Heart left ventricle (tissue), 16 donors: ENCODE measurements at regions not wholly inside any gene's neighbourhood (a gene's known extent, or its start where the extent isn't known, plus 50 kb on each side); places are given as distances from the start of the nearest gene placed in this dataset.

Source experiments
- ATAC-seq, 4 donors: fragments of 200-7000 bp; cut with Tn5 transposase; one replicate each; pipeline ENCODE4 v1.9.1; 2020 to 2022; ENCODE audit warnings: moderate library complexity in 4 of 4, mild to moderate bottlenecking in 3 of 4, moderate number of reproducible peaks in 1 of 4
- DNase-seq, 5 donors: peaks; one replicate each; pipeline ENCODE4 v3.0.0-alpha.2; 2020
- H3K27ac ChIP-seq, 12 donors: fragments of 200-600 bp; sonication (generic) in 4 of 12; one replicate each; pipeline versions ENCODE4 v1.5.0 to v1.8.0; 2016 to 2022; ENCODE audit warnings: mild to moderate bottlenecking in 2 of 12
- H3K27me3 ChIP-seq, 9 donors: fragments of 200-600 bp; sonication (generic) in 2 of 9; one replicate each; pipeline versions ENCODE4 v1.5.1 to v1.8.0; 2016 to 2022; ENCODE audit warnings: mild to moderate bottlenecking in 3 of 9
- H3K36me3 ChIP-seq, 9 donors: fragments of 200-600 bp; sonication (generic) in 2 of 9; one replicate each; pipeline versions ENCODE4 v1.5.0 to v1.8.0; 2018 to 2022; ENCODE audit warnings: mild to moderate bottlenecking in 2 of 9
- H3K4me1 ChIP-seq, 12 donors: fragments of 200-600 bp; sonication (generic) in 4 of 12; one replicate each; pipeline versions ENCODE4 v1.5.0 to v1.8.0; 2016 to 2022; ENCODE audit warnings: mild to moderate bottlenecking in 3 of 12
- H3K4me3 ChIP-seq, 12 donors: fragments of 200-600 bp; sonication (generic) in 4 of 12; one replicate each; pipeline versions ENCODE4 v1.5.0 to v1.8.0; 2017 to 2022; ENCODE audit warnings: mild to moderate bottlenecking in 9 of 12, moderate library complexity in 4 of 12
- H3K9me3 ChIP-seq, 12 donors: fragments of 200-600 bp; sonication (generic) in 4 of 12; one replicate each; pipeline versions ENCODE4 v1.5.0 to v1.8.0; 2016 to 2022; ENCODE audit warnings: mild to moderate bottlenecking in 1 of 12
- CTCF ChIP-seq, 12 donors: fragments of 200-600 bp; sonication (generic) in 4 of 12; IDR thresholded peaks; one replicate each; pipeline versions ENCODE4 v1.5.0 to v1.8.0; 2018 to 2022; ENCODE audit warnings: antibody characterized with exemption in 12 of 12, mild to moderate bottlenecking in 5 of 12
- POLR2A ChIP-seq, 2 donors: fragments of 450-650 bp; IDR thresholded peaks; one replicate each; pipeline ENCODE4 v1.6.1; 2017; ENCODE audit warnings: antibody characterized with exemption in 2 of 2, mild to moderate bottlenecking in 2 of 2, moderate library complexity in 2 of 2
- WGBS, 4 donors: extraction: QIAGEN DNeasy Blood & Tissue Kit in 2 of 4; methylation state at CpG; one replicate each; pipeline versions ENCODE4 v1.1.5 to v1.1.7; 2013 to 2018; 5-methylcytosine and 5-hydroxymethylcytosine counted together
- intact Hi-C, 10 donors: fragments of 100-400 bp; cut with DNase I; formaldehyde crosslinking; loops; one replicate each; pipeline versions ENCODE4 v1.11.1 to v1.14.2; 2022
- donor health status: ischemic (EF 13 %, LVEDD 7.1; RV severe dilation, severe dysfunction).
- donor health status: healthy with polysubstance abuse.
- donor health status: DM: no; HTN: yes; CAD: no.
- donor health status: DM: no; HTN: no; CAD: no.
- donor health status: ischemic (EF 25% LVEDD 6.9; RV normal size, moderate dysfunction).
- donor health status: ischemic (EF 25% LVEDD 5.7; RV mildly dilated, moderate dysfunction).
- donor health status: healthy.
- donor health status: DM: yes; HTN: yes; CAD: no.
- donor health status: ischemic (EF 35%, LVEDD 5.7; RV mildly dilated, moderate dysfunction).
- donor health status: nonischemic (EF 11% LVEDD 7.7; RV severe dilation, severe dysfunction).
- donor health status: DM: yes; HTN: yes; CAD: no.
- donor health status: PGD.
- donor health status: ischemic (EF 29% LVEDD 5.4; RV normal size, mild dysfunction).
- donor health status: nonischemic (EF 23%, LVEDD 6.1; RV moderate dilation, normal function).

GRCh38 chr2:116250376-116250775 lies 1564.1 kb upstream of the DDX18 start:
- 67 to 77% (median 76%) methylated on average over 4 of the region's 4 CpGs for WGBS, 4 donors

GRCh38 chr2:116264872-116265271 lies 1549.6 kb upstream of the DDX18 start:
- ATAC-seq (no peak), DNase-seq (no peak)
- TF ChIP-seq CTCF (IDR thresholded peaks at IDR 0.05) (no peak), POLR2A (IDR thresholded peaks at IDR 0.05) (no peak)
- Histone ChIP-seq H3K4me1 (no peaks in the 10 kb centered on the region), H3K27ac (no peak overlapping the region), H3K9me3 (peaks cover 0 to 32% (median 5%) of the 10 kb centered on the region in 12 donors), H3K27me3 (no peaks in the 10 kb centered on the region), H3K36me3 (no peaks in the 10 kb centered on the region), H3K4me3 (no peak overlapping the region)
- 89 to 92% (median 90%) methylated on average over 5 of the region's 5 CpGs for WGBS, 4 donors
- intact Hi-C loops, result no loop called here

More at GRCh38 chr2:116250376-116250775, 1564.1 kb upstream of the DDX18 start:
- H3K36me3 ChIP-seq, result no peaks in the 10 kb centered on the region
- no peak for DNase-seq
- H3K27me3 ChIP-seq, result no peaks in the 10 kb centered on the region
- peaks cover 0 to 16% (median 3%) of the 10 kb centered on the region in 12 donors for H3K9me3 ChIP-seq
- intact Hi-C loops, result no loop called here
- no peaks in the 10 kb centered on the region for H3K4me1 ChIP-seq
- no peak for ATAC-seq
- H3K4me3 ChIP-seq, result no peak overlapping the region
- no peak overlapping the region for H3K27ac ChIP-seq
- TF ChIP-seq CTCF (IDR thresholded peaks at IDR 0.05), result no peak
- no peak for TF ChIP-seq POLR2A (IDR thresholded peaks at IDR 0.05)

- Histone ChIP-seq H3K4me1 (no peaks in the 10 kb centered on the region), H3K27me3 (no peaks in the 10 kb centered on the region), H3K36me3 (no peaks in the 10 kb centered on the region), H3K27ac (no peak overlapping the region), H3K9me3 (peaks cover 0 to 15% (median 0%) of the 10 kb centered on the region in 12 donors), H3K4me3 (no peak overlapping the region)
- ATAC-seq (no peak), DNase-seq (peak in 1 of 5 donors; percentile 34)
- WGBS, 4 donors, result 88 to 94% (median 90%) methylated on average over 13 of the region's 13 CpGs
- TF ChIP-seq CTCF (IDR thresholded peaks at IDR 0.05) (no peak), POLR2A (IDR thresholded peaks at IDR 0.05) (no peak)
- intact Hi-C loops, result no loop called here
Observed at GRCh38 chr2:116269040-116269439, 1545.5 kb upstream of the DDX18 start.

- no peaks in the 10 kb centered on the region for H3K4me1 ChIP-seq
- no peaks in the 10 kb centered on the region for H3K27me3 ChIP-seq
- intact Hi-C loops, result no loop called here
- DNase-seq (no peak), ATAC-seq (no peak)
- no peak overlapping the region for H3K27ac ChIP-seq
- peaks cover 0 to 4% (median 0%) of the 10 kb centered on the region in 12 donors for H3K9me3 ChIP-seq
- H3K4me3 ChIP-seq, result no peak overlapping the region
- no peak for TF ChIP-seq POLR2A (IDR thresholded peaks at IDR 0.05)
- TF ChIP-seq CTCF (IDR thresholded peaks at IDR 0.05), result no peak
- H3K36me3 ChIP-seq, result no peaks in the 10 kb centered on the region
- WGBS, 4 donors, result 29 to 53% (median 36%) methylated on average over 1 of the region's 1 CpG
Observed at GRCh38 chr2:116304328-116304727, 1510.2 kb upstream of the DDX18 start.
